ENCODE measurements at regions not wholly inside any gene's neighbourhood (a gene's known extent, or its start where the extent isn't known, plus 50 kb on each side); places are given as distances from the start of the nearest gene placed in this dataset.

DNA sequence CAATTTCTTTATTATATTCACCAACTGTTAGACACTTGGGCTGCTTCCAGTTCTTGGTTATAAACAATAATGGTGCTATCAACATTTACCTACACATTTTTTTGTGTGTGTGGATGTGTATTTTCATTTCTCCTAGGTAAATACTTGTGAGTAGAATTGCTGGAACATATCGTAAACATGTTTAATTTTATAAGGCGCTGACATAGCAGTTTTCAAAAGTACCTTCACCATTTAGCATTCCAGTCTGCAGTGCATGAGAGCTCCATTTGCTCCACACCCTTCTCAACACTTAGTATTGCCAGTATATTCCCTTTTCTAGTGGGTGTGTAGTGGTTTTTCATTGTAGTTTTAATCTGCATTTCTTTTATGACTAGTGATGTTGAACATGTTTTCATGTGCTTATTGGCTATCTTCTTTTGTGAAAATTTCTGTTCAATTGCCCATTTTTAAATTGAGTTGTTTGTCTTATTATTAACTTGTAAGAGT is 59.6 kb upstream of the FAM204A start:
- no peak for TF ChIP-seq CTCF (conservative IDR thresholded peaks at IDR 0.05)
- no peak for TF ChIP-seq EZH2 (IDR thresholded peaks at IDR 0.05; ENCODE audit: low read depth)
